EH (cell line): ENCODE measurements at regions not wholly inside any gene's neighbourhood (a gene's known extent, or its start where the extent isn't known, plus 50 kb on each side); places are given as distances from the start of the nearest gene placed in this dataset.

Experiments
- DNase-seq: peaks from one replicate; pipeline ENCODE4 v3.0.0-alpha.2; 2015; ENCODE audit warnings: low read depth

DNA sequence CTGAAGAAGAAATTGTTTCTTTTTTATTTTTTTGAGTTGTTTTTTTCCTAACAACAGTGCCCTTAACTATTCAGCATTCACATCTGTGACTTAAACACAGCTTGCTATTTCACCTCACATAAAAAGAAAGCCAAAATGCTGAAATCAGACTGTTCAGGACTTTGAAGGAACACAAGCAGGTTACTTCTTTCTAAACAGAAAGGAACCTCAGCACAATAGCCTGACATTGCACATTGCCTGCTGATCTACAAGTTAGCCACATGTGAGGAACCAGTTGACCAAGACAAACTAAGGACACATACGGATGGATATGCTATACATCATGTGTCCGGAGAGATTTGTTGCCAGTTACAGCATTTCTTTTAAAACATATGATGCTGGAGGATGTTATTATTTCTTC is 331.1 kb downstream of the FSIP2 start:
- DNase-seq, result no peak

DNA sequence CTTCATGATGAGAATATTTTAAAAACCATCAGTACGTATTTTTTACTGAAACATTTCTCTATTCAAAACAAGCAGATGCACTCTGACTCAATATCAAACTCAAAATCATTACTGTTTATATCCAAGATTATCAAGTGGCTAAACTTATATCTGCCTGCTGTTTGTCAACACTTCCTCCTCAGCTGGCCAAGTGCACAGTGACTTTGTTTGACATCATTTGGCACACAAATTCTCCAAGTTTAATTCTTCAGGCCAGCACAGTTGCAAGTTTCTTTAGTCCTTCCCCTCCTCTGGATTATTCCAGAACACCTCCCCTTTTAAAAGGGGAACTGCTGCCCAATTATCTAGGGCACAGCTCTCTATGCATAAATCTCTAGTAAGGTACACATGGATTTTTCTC is 346.6 kb downstream of the FSIP2 start:
- DNase-seq, result no peak

DNA sequence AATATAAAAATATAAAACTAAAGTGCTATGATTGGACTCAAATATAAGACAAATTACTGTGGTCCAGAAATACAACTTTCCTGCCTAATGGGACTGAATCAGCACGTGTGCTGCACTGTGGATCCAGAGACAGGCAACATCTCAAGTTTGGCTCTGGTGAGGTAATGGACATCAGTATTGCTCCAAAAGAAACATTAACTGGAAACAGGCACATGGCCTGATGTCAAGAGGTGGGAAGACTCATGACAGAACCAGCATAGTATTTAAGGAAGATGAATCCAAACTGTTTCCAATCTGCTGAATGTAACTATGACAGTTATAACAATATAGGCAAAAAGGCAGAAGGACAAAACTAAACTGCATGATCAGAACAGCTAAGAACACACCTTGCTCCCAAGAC is 354.6 kb downstream of the FSIP2 start:
- DNase-seq, result no peak

DNA sequence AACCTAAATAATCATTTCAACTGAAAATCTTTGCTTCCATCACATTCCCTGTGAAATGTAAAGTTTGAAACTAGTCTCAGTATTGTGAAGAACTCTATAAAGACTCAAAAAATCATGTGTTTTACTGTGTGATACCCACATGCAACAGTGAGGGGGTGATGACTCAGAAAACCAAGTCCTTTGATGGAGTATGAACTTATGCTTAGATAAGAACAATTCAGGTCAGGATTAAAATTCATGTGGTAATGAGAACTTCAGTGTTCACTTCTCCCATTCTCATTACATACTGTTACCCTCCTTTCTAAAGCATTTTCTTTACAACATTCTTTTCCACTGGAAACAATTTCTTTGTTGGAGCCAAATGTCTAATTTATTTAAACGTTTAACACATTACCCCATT is 360.2 kb downstream of the FSIP2 start:
- no peak for DNase-seq

DNA sequence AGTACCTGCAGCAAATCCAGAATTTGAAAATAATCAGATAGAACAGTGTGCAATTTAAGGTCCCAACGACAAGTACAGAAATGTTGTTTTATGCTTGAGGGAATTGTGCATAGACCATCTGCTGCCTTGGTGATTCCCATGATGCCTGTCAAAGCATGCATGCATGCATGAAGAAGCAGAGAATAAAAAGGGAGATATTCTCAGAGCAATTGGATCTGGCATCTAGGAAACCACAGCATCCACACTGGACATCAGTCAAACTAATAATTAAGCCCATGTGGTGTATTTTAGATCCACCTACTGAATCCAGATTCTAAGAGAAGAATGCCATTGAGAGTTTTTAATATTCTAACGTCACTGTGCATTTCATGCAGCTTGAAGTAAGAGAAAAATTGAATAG is 361.2 kb downstream of the FSIP2 start:
- no peak for DNase-seq

DNA sequence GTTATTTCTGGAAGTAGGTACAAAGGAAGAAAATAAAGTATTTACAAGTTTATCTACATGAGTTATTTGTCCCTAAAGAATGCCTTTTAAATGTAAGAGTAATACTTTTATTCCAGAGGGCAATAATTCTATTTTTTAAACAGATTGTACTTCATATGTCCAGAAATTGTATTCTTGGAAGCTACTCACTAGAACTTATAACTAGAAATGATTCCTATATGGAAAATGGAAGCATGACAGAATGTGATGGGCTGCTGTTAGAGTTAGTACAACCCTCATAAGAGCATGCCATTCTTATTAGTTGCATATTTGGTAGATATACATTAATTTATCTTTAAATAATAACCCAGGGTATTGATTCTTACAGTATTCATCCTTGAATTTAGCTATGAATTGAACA is 362.0 kb downstream of the FSIP2 start:
- no peak for DNase-seq

DNA sequence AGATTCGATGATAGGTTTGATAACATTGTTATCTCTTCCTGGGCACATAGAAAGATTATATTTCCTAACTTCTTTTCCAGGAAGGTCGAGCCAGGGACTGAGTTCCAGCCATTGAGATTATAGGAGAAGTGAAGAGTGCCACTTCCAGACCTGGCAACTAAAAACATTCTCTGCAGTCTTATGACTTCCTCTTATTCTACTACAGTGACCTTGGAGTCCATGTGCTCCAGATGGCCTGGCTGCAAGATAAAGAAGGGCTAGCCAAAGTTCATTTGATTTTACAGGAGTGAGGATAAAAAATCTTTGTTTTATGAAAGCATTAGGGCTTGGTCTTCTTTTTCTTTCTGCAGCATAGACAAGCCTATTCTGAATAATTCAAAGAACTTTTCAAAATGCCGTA is 363.0 kb downstream of the FSIP2 start:
- DNase-seq, result no peak

DNA sequence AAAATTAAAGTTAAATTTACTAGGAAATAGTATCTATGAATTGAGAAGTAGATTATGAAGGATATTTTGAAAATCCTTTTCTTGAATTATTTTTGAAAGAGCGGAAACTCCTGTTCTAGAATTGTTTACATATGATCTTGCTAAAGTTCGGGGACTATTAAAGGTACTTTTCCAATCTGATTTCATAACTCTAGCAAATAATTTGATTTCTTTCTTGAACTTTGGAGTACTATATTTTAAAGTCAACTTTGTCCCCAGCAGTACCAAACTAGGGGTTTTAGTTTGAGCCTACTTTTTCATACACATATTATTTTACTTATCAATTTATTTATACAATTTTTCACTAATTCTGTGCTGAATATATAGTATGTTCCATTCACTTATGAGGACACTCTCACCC is 364.7 kb downstream of the FSIP2 start:
- DNase-seq, result no peak

DNA sequence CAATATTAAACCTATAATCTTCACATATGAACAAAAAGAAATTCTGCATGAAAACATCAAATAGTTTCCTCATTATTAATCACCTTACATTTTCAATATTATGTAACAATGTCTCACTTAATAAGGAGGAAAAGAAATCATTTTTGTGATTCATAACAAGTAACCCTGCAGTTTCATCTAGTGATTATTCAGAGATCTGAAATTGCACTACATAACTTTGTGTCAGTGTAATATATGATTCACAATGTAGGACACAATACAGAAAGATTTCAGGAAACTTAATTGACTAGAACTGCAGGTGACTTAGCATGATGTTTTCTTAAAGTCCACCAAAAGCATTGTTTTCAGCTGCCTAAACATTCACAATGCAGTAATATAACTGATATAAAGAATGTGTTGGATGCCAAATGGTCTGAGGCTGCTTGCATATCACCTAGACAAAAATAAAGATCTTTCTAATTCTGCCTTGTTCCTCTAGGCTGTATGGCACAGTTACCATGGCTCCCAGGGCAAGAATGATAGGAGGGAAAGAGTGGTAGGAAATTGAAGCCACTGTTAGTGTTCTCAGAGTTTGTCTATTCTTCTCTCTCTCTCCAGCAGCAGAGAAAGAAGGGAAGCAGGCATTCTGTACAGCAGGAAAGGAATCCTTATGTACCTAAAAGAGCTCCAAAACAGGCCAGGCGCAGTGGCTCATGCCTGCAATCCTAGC is 366.6 kb downstream of the FSIP2 start:
- no peak for DNase-seq

DNA sequence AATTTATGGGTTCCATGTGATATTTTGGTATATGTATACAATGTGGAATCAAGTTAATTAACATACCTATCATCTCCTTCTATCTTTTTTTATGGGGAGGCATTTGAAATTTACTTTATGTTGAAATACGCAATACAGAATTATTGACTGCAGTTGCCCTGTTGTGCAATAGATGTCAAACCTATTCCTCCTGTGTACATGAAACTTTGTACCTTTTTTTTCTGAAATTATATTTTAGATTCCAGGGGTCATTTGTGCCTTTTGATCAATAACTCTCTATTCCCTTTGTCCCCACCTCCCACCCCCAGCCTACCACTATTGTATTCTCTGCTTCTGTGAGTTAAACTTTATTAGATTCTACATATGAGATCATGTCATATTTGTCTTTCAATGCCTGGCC is 369.9 kb downstream of the FSIP2 start:
- no peak for DNase-seq

DNA sequence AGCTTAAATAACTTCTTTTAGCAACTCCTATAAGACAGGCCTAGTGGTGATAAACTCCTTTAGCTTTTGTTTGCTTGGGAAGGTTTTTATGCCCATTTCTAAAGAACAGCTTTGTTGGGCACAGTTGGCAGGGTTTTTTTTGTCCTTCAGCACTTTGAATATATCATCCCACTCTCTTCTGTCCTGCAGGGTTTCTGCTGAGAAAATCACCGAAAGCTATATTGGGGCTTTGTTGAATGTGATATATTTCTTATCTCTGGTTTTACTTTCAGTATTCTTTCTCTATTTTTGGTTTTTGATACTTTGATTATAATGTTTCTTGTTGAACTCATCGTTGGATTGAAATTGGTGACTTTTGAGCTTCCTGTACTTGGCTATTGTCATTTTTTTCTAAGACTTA is 372.8 kb upstream of the ZC3H15 start:
- DNase-seq, result no peak

DNA sequence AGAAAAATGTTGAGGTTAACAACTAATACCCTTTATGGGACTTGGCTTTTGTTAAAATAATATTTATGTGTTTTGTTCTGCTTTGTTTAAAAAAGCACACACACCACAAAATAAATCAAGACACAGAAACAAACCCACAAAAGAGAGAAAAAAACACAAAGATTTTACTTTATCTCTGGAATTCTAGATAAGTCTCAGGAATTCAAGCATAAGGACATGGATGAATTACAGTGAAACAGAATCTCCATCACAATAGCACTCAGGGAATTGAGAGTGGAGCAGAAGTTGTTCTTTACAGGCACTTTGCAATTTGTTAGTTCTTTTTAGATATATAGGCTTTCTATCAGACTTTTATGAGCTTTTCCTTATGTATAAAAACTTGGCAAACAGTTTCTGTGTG is 360.9 kb upstream of the ZC3H15 start:
- DNase-seq, result no peak

DNA sequence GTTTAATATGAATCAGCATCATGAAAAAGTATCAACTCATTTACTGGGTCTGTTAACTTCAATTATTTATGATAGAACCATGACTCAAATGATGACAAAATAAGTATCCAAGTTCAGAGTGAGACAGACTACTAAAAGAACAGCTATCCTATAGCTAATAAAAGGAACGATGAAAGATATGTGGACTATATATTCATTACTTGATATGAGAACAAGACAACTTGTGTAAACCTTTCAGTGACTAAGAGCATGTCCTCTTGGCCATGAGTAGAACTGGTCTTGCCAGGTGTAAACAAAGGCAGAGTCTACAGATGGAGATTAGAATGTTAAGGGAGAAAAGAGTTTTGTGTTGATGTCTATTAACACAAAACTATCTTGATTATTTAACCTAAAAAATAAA is 360.4 kb upstream of the ZC3H15 start:
- DNase-seq, result no peak

DNA sequence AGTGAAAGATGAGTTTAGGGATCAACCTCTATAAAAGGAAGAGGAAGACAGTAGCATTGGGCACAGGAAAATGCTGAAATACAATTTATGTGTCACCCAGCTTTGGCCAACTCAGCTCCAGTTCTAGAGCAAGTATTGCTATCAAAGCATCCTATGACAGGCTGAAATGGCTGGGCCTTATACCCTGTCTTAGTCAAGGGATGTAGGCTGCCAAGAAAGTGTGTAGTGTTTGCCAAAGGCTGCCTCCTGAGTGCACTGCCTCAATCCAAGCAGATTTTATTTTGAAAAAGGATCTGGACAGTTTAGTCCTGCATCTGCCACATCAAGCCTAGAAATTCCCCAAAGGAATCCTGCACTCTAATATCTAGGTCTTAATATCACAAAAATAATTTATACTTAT is 359.9 kb upstream of the ZC3H15 start:
- no peak for DNase-seq

DNA sequence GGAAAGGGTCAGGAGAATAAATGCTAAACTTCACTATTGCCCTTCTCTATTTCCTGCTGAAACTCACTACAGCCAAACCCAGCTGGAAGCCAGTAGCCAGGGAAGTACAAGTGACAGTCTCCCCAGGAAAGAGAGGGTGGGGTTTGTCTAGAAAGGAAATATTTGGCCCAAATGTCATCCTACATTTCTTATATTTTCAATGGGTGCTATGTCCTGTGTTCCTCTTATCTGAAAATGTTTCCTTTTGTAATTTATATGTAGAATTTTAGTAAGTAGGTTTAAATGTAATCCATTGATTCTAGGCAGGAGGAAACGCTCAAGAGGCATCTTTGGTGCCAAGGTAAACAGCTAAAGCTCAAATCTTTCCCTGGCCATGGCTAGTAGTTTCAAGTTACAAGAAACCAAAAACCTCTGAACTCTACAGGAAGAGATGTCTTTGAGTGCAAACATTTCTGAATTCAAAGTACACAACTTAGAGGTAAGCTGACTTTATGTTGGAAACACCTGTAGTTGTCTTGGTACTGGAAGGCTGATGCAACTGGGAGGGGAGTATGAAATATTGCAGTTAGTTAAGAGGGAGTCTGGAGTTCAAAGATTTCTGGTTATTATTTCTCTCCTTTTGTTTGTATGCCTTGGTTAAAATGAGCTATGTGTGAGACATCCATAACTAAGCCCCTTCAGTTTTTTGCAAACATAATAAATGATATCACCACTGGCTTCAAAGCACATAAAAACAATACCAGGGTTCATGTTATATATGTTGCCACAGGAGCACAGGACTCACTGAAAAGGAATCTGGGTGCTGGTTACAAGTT is 356.1 kb upstream of the ZC3H15 start:
- DNase-seq, result no peak

DNA sequence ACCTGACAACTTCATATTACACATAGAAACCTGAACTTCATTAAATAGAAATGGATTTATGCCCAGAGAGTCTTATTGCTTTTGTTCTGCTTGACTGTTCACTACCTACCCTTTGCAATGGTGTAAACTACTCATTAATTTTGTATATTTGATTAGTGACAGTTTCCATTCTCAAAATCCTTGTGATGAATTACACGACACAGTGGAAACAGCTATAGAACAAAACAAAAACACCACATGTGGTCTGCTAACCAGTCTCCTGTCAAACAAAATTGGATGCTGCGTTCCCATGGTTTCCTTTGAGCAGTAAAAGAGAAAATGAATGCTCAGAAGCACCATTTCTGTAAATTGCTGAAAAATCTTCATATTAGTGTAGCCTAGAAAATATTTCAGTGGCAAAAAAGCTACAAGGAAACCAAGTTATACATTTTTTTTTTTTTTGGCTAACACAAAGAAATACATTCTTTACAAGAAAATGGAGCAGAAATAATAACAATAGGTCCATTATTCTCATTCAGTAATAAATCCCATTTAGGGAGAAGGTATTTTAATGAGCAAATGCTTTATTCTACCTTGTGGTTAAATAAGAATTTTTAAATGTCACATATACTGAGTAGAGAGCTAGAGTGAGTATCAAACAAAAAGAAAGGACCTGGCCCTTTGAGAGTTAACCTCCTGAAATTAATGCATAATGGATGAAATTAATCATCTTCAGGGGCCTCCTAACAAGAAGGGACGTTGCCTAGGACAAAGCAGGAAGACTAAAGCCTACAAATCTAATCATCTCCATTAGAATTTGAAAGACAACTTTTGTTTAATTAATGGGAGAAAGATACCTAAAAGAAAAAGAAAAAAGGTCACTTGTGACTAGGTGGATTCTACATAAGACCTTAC is 355.1 kb upstream of the ZC3H15 start:
- DNase-seq, result no peak

DNA sequence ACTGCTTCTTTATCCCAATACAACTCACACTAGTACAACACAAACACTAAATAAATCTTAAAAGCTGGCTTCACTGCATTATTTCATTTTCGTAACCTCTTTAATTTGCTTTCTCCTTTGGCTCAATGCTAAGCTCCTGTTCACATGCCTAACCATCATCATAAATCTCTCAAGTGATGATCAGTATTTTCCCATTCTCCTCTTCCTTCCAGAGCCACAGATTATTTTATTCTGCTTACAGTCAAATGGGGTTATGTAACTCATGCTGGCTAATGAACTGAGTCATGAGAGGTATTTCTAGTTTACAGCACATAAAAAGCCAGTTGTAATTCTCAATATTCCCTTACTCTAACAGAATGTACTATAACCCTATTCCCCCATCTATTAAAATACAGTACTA is 350.4 kb upstream of the ZC3H15 start:
- no peak for DNase-seq

DNA sequence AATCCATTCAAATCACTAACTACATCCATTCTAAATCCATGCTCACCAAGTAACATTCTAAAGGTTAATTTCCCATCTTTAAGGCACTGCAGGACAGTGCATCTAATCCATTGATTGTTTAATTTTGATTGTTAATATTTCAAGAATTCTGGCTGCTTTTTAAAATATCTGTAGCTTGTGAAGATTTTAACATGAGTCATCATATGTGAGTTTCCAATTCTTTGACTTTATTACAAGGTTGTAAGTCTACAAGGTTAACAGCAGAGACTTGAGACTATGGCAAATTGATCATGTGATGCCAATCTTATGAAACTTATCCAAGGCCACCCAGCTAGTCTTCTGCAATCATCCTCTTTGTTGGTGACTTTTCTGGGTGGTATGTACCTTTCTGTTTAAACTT is 349.2 kb upstream of the ZC3H15 start:
- no peak for DNase-seq

DNA sequence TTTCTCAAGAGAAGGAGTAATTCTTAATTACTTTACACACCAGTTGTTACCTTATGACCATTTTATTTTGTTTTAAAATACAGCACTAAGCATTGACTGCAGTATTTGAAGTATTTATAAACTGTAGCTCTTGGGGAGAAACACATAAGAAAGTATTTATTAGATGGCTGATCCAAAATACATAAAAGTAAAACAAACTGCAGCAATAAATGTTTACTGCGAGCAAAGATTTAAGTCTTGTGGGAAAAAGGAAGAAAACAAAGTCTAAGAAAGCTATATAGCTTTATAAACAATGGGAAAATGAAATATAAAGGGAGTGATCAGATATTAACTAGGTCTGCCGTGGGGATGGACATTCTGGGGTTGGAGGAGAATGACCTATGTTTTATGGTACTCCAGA is 347.2 kb upstream of the ZC3H15 start:
- DNase-seq, result no peak

DNA sequence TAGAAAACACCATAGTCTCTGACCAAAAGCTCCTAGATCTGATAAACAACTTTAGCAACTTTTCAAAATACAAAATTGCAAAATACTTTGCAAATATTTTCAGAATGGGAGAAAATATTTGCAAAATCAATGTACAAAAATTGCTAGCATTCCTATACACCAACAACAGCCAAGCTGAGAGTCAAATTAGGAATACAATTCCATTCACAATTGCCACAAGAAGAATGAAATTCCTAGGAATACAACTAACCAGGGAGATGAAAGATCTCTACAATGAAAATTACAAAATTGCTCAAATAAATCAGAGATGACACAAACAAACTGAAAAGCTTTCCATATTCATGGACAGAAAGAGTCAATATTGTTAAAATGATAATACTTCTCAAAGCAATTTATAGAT is 327.0 kb upstream of the ZC3H15 start:
- no peak for DNase-seq

DNA sequence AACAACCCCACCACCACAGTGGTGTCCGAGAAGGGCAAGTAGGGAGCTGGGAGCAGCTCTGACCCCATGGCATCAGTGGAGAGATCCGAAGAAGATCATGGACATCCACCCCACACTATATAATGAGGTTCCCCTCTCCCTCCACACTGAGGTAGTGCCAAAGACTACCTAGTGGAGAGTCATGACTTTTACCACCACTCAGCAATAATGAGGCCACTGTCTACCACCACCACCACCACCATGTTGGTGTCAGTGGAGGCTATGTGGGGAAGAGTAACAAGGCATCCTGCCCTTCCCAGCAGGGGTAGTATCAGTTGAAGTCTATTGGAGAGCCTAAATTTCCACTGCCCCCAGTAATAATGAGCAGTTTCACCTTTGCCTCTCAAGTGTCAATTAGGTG is 321.7 kb upstream of the ZC3H15 start:
- no peak for DNase-seq

DNA sequence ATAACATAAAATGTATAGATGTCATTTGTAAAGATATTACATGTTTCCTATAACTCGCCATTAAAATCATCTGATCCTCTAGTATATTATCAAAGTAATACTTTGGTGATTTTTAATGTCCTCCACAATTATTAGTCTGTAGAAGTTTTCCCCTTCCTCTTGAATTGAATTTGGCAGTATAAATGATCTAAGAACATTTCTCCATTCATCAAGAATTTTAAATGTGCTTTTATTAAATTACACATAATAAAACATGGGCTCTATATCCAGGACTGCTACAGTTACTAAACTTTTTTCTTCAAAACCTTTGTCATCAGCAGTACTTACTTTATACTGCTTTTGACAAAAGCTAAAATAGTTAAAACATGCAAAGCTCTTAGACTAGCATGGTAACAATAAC is 315.4 kb upstream of the ZC3H15 start:
- no peak for DNase-seq

DNA sequence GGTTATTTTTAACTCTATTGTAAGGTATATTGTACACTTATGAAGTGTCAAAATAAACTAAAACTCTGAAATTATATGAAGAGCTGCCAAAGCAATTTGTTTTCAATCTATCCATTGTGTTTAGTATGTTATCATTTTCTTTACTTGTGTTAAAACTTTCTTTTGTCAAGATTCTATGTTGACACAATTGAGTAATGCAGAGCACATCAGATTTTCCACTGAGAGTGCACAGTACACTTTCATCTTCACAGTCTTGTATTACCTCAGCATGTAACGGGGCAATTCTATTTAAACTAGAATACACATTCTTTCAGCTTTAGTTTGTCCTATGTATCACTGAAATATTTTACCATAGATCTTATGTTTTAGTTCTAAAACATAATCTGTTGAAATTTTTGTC is 304.4 kb upstream of the ZC3H15 start:
- no peak for DNase-seq
